SW480 (cell line): ENCODE measurements at regions not wholly inside any gene's neighbourhood (a gene's known extent, or its start where the extent isn't known, plus 50 kb on each side); places are given as distances from the start of the nearest gene placed in this dataset.
"Not testable (repeated sequence)": the region's sequence is repeated elsewhere in the genome, so short reads cannot be mapped to it uniquely, and the experiment has no call there.

Source experiments
- DNase-seq: peaks from one replicate; pipeline ENCODE4 v3.0.0-alpha.2; 2016; ENCODE audit warnings: low spot score

GRCh38 chr14:49946320-49947141 lies 53.6 kb downstream of the ARF6 start:
- peak; percentile 38 for DNase-seq

- DNase-seq, result no peak
These were observed 54.6 kb downstream of the ARF6 start for GRCh38 chr14:49947506-49947905.

GRCh38 chr14:49950275-49951228 lies 57.7 kb downstream of the ARF6 start:
- peak; percentile 74 for DNase-seq

GRCh38 chr14:49951229-49951607 lies 58.3 kb downstream of the ARF6 start:
- no peak for DNase-seq

GRCh38 chr14:49951691-49952345 lies 58.9 kb downstream of the ARF6 start:
- no peak for DNase-seq

GRCh38 chr14:49953196-49953595 lies 60.3 kb downstream of the ARF6 start:
- DNase-seq, result no peak

GRCh38 chr14:49954171-49954631 lies 61.3 kb downstream of the ARF6 start:
- DNase-seq, result no peak

GRCh38 chr14:49955024-49955423 lies 62.1 kb downstream of the ARF6 start:
- DNase-seq, result no peak

GRCh38 chr14:49957089-49957852 lies 64.4 kb downstream of the ARF6 start:
- DNase-seq, result no peak

GRCh38 chr14:49959822-49960408 lies 67.0 kb downstream of the ARF6 start:
- peak; percentile 91 for DNase-seq

- DNase-seq, result no peak
These were observed 67.6 kb downstream of the ARF6 start for GRCh38 chr14:49960453-49960852.

GRCh38 chr14:49961270-49962222 lies 68.7 kb downstream of the ARF6 start:
- DNase-seq, result peak; percentile 45

- DNase-seq, result peak; percentile 51
These were observed 69.7 kb downstream of the ARF6 start for GRCh38 chr14:49962621-49963020.

GRCh38 chr14:49965068-49965651 lies 72.3 kb downstream of the ARF6 start:
- not testable (repeated sequence) for DNase-seq

- DNase-seq, result peak; percentile 80
These were observed 73.5 kb downstream of the ARF6 start for GRCh38 chr14:49966304-49966809.

GRCh38 chr14:49966971-49967630 lies 74.2 kb downstream of the ARF6 start:
- DNase-seq, result no peak

- no peak for DNase-seq
These were observed 77.1 kb downstream of the ARF6 start for GRCh38 chr14:49969961-49970360.

GRCh38 chr14:49970474-49971147 lies 77.7 kb downstream of the ARF6 start:
- DNase-seq, result no peak
